PC-9 (cell line): ENCODE measurements at regions not wholly inside any gene's neighbourhood (a gene's known extent, or its start where the extent isn't known, plus 50 kb on each side); places are given as distances from the start of the nearest gene placed in this dataset.

Source experiments
- BruUV-seq: library from RNA; stranded (reverse); fragments of 400-500 nt; replicated peaks from 2 replicates; lab custom pipeline; 2021; lab: Mats Ljungman, UMichigan
- CTCF ChIA-PET: fragments of 300-600 bp; sonication (Branson Sonifier 250); formaldehyde crosslinking; loops from one replicate; lab custom pipeline; 2022; ENCODE audit warnings: antibody characterized with exemption; lab: Charles Lee
- POLR2A ChIA-PET: fragments of 300-600 bp; sonication (Branson Sonifier 250); formaldehyde crosslinking; loops from one replicate; lab custom pipeline; 2022; ENCODE audit warnings: antibody characterized with exemption; ENCODE audit not compliant: unreplicated experiment; lab: Charles Lee
- DNase-seq, 2 experiments: peaks; one replicate each; pipeline versions ENCODE4 v3.0.0 to v3.0.0-alpha.2; 2015 to 2022; ENCODE audit warnings: mixed read lengths in 1 of 2
- H2AFZ ChIP-seq: fragments of 200-600 bp; sonication (generic); 2 replicates; pipeline ENCODE4 v1.8.1; 2017; ENCODE audit warnings: antibody characterized with exemption
- H3F3A ChIP-seq: fragments of 200-600 bp; sonication (generic); 2 replicates; pipeline ENCODE4 v1.8.1; 2017; ENCODE audit warnings: antibody characterized with exemption, mild to moderate bottlenecking, low read depth; ENCODE audit not compliant: insufficient read depth
- H3K27ac ChIP-seq: fragments of 200-600 bp; sonication (generic); 2 replicates; pipeline ENCODE4 v1.6.1; 2016; ENCODE audit warnings: mixed run types
- H3K27me3 ChIP-seq: fragments of 200-600 bp; sonication (generic); 2 replicates; pipeline ENCODE4 v1.6.1; 2016; ENCODE audit warnings: low read depth, mixed run types; ENCODE audit not compliant: insufficient read depth
- H3K36me3 ChIP-seq: fragments of 200-600 bp; sonication (generic); 2 replicates; pipeline ENCODE4 v1.6.1; 2016; ENCODE audit warnings: low read depth, mixed run types
- H3K4me1 ChIP-seq: fragments of 200-600 bp; sonication (generic); replicated peaks from 2 replicates; pipeline ENCODE4 v1.6.1; 2016; ENCODE audit warnings: mixed run types; ENCODE audit not compliant: insufficient read depth
- H3K4me2 ChIP-seq: fragments of 200-600 bp; sonication (generic); 2 replicates; pipeline ENCODE4 v1.6.1; 2017; ENCODE audit warnings: mixed run types
- H3K4me3 ChIP-seq: fragments of 200-600 bp; sonication (generic); 2 replicates; pipeline ENCODE4 v1.6.1; 2016; ENCODE audit warnings: mixed run types
- H3K79me2 ChIP-seq: fragments of 200-600 bp; sonication (generic); 2 replicates; pipeline ENCODE4 v1.6.1; 2017; ENCODE audit warnings: low read depth, mixed run types
- H3K9me2 ChIP-seq: fragments of 200-600 bp; sonication (generic); 2 replicates; pipeline ENCODE4 v1.8.1; 2017; ENCODE audit warnings: mild to moderate bottlenecking; ENCODE audit not compliant: insufficient read depth
- H3K9me3 ChIP-seq: fragments of 200-600 bp; sonication (generic); 2 replicates; pipeline ENCODE4 v1.8.1; 2016; ENCODE audit warnings: low read depth; ENCODE audit not compliant: insufficient read depth
- H4K20me1 ChIP-seq: fragments of 200-600 bp; sonication (generic); 2 replicates; pipeline ENCODE4 v1.8.1; 2017; ENCODE audit not compliant: insufficient read depth
- CTCF ChIP-seq: fragments of 200-600 bp; sonication (generic); conservative IDR thresholded peaks from 2 replicates; pipeline ENCODE4 v1.6.1; 2017; ENCODE audit warnings: mixed run types, antibody characterized with exemption, mild to moderate bottlenecking, moderate library complexity
- EZH2 ChIP-seq: fragments of 200-600 bp; sonication (generic); IDR thresholded peaks from 2 replicates; pipeline ENCODE4 v1.8.0; 2017; ENCODE audit warnings: antibody characterized with exemption, low read depth
- intact Hi-C: fragments of 100-400 bp; cut with micrococcal nuclease; formaldehyde crosslinking; loops from one replicate; pipeline ENCODE4 v1.10.0; 2022; ENCODE audit not compliant: unreplicated experiment

- BruUV-seq: no TSS peak
- ChIA-PET CTCF (no interaction called here), POLR2A (no interaction called here)
- TF ChIP-seq CTCF (no peak), EZH2 (no peak)
- no peak overlapping the region for H3K4me3 ChIP-seq
- no peaks in the 10 kb centered on the region for H3K79me2 ChIP-seq
- intact Hi-C loops: no loop called here
- no peak overlapping the region for H2AFZ ChIP-seq
- no peak overlapping the region for H3K4me2 ChIP-seq
- no peaks in the 10 kb centered on the region for H3K27me3 ChIP-seq
- no peaks in the 10 kb centered on the region for H3K9me3 ChIP-seq
- H3K27ac ChIP-seq: no peak overlapping the region
- no peaks in the 10 kb centered on the region for H3F3A ChIP-seq
- no peaks in the 10 kb centered on the region for H3K4me1 ChIP-seq
- no peaks in the 10 kb centered on the region for H3K36me3 ChIP-seq
- H4K20me1 ChIP-seq: no peaks in the 10 kb centered on the region
- DNase-seq: no peak
- no peaks in the 10 kb centered on the region for H3K9me2 ChIP-seq
Measured at GRCh38 chr4:147198411-147199051, 252.9 kb upstream of the TTC29 start.

GRCh38 chr4:147201016-147201415 is 255.4 kb upstream of the TTC29 start:
- no peaks in the 10 kb centered on the region for H3K4me1 ChIP-seq
- POLR2A ChIA-PET: no interaction called here

GRCh38 chr4:147206807-147207206 is 261.1 kb upstream of the TTC29 start:
- Histone ChIP-seq H3K79me2 (no peaks in the 10 kb centered on the region), H3F3A (no peaks in the 10 kb centered on the region), H3K4me2 (no peak overlapping the region), H3K27me3 (no peaks in the 10 kb centered on the region), H3K4me3 (no peak overlapping the region), H3K9me2 (no peaks in the 10 kb centered on the region), H2AFZ (0 out of 2 replicates have a peak overlapping the region, but pooled peaks have one; percentile 39), H3K27ac (no peak overlapping the region), H4K20me1 (no peaks in the 10 kb centered on the region), H3K4me1 (no peaks in the 10 kb centered on the region), H3K9me3 (no peaks in the 10 kb centered on the region), H3K36me3 (no peaks in the 10 kb centered on the region)
- no peak for DNase-seq
- no TSS peak for BruUV-seq
- ChIA-PET CTCF (no interaction called here), POLR2A (no interaction called here)
- intact Hi-C loops: no loop called here
- TF ChIP-seq EZH2: no peak
- no peak for TF ChIP-seq CTCF

More at GRCh38 chr4:147201016-147201415, 255.4 kb upstream of the TTC29 start:
- no peaks in the 10 kb centered on the region for H3K27me3 ChIP-seq
- intact Hi-C loops: no loop called here
- H3K79me2 ChIP-seq: no peaks in the 10 kb centered on the region
- H3K4me2 ChIP-seq: no peak overlapping the region
- TF ChIP-seq EZH2 (no peak), CTCF (no peak)
- BruUV-seq: no TSS peak
- H3K36me3 ChIP-seq: no peaks in the 10 kb centered on the region
- H3K4me3 ChIP-seq: no peak overlapping the region
- no peak overlapping the region for H2AFZ ChIP-seq
- H3K9me2 ChIP-seq: no peaks in the 10 kb centered on the region
- H3K9me3 ChIP-seq: no peaks in the 10 kb centered on the region
- no peak overlapping the region for H3K27ac ChIP-seq
- H4K20me1 ChIP-seq: no peaks in the 10 kb centered on the region
- CTCF ChIA-PET: no interaction called here
- no peaks in the 10 kb centered on the region for H3F3A ChIP-seq
- no peak for DNase-seq
